OCI-LY7 (cell line): ENCODE measurements at regions not wholly inside any gene's neighbourhood (a gene's known extent, or its start where the extent isn't known, plus 50 kb on each side); places are given as distances from the start of the nearest gene placed in this dataset.

Experiments
- EZH2phosphoT487 ChIP-seq: fragments of 200-600 bp; sonication (generic); IDR thresholded peaks from 2 replicates; pipeline ENCODE4 v1.6.1; 2018; ENCODE audit warnings: low read depth, borderline replicate concordance, mild to moderate bottlenecking, mixed run types, antibody characterized with exemption, low read length, moderate library complexity, mixed read lengths
- TF ChIP-seq, protein P1 (sequence below): fragments of 200-600 bp; sonication (generic); conservative IDR thresholded peaks from 2 replicates; pipeline ENCODE4 v1.5.1; 2014; ENCODE audit warnings: mild to moderate bottlenecking, antibody characterized with exemption, low read length, moderate library complexity, mixed read lengths

DNA sequence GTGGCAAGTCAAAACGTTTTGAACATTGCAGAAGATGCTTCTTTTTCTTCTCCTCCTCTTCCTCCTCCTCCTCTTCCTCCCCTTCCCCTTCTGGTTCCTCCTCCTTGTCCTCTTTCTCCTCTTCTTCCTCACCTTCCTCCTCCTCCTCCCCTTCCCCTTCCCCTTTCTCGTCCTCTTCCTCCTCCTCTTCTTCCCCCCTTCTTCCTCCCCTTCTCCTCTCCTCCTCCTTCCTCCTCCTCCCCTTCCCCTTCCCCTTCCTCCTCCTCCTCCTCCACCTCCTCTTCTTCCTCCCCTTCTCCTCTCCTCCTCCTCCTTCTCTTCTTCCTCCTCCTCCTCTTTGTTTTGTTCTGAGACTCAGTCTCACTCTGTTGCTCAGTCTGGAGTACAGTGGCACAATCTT, 167.0 kb upstream of the SV2C start:
- TF ChIP-seq, protein P1, sequence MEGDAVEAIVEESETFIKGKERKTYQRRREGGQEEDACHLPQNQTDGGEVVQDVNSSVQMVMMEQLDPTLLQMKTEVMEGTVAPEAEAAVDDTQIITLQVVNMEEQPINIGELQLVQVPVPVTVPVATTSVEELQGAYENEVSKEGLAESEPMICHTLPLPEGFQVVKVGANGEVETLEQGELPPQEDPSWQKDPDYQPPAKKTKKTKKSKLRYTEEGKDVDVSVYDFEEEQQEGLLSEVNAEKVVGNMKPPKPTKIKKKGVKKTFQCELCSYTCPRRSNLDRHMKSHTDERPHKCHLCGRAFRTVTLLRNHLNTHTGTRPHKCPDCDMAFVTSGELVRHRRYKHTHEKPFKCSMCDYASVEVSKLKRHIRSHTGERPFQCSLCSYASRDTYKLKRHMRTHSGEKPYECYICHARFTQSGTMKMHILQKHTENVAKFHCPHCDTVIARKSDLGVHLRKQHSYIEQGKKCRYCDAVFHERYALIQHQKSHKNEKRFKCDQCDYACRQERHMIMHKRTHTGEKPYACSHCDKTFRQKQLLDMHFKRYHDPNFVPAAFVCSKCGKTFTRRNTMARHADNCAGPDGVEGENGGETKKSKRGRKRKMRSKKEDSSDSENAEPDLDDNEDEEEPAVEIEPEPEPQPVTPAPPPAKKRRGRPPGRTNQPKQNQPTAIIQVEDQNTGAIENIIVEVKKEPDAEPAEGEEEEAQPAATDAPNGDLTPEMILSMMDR: no peak
- TF ChIP-seq EZH2phosphoT487: no peak
